ENCODE measurements at regions not wholly inside any gene's neighbourhood (a gene's known extent, or its start where the extent isn't known, plus 50 kb on each side); places are given as distances from the start of the nearest gene placed in this dataset.

GRCh38 chr14:104349950-104350349, 211.6 kb downstream of the KIF26A start:
- TF ChIP-seq, protein P1, sequence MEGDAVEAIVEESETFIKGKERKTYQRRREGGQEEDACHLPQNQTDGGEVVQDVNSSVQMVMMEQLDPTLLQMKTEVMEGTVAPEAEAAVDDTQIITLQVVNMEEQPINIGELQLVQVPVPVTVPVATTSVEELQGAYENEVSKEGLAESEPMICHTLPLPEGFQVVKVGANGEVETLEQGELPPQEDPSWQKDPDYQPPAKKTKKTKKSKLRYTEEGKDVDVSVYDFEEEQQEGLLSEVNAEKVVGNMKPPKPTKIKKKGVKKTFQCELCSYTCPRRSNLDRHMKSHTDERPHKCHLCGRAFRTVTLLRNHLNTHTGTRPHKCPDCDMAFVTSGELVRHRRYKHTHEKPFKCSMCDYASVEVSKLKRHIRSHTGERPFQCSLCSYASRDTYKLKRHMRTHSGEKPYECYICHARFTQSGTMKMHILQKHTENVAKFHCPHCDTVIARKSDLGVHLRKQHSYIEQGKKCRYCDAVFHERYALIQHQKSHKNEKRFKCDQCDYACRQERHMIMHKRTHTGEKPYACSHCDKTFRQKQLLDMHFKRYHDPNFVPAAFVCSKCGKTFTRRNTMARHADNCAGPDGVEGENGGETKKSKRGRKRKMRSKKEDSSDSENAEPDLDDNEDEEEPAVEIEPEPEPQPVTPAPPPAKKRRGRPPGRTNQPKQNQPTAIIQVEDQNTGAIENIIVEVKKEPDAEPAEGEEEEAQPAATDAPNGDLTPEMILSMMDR (IDR thresholded peaks at IDR 0.05), result no peak
- TF ChIP-seq POLR2A (IDR thresholded peaks at IDR 0.05), result no peak
- TF ChIP-seq POLR2AphosphoS5 (IDR thresholded peaks at IDR 0.05), result no peak
- no peak for TF ChIP-seq EP300 (IDR thresholded peaks at IDR 0.05; ENCODE audit: low read depth)
